Right lobe of liver (tissue), 4 donors: ENCODE measurements at regions not wholly inside any gene's neighbourhood (a gene's known extent, or its start where the extent isn't known, plus 50 kb on each side); places are given as distances from the start of the nearest gene placed in this dataset.

Source experiments
- POLR2A ChIP-seq: fragments of 450-650 bp; IDR thresholded peaks from one replicate; pipeline ENCODE4 v1.6.1; 2017; ENCODE audit warnings: antibody characterized with exemption, mild to moderate bottlenecking
- TF ChIP-seq, protein P1 (sequence below), 4 donors: fragments of 200-600 bp in 3 of 4; fragments of 450-650 bp in 1 of 4; IDR thresholded peaks; one replicate each; pipeline versions ENCODE4 v1.5.1 to v1.8.0; 2016 to 2022; ENCODE audit warnings: antibody characterized with exemption in 4 of 4, mild to moderate bottlenecking in 2 of 4
- donor health status: DM: no; HTN: no; CAD: no.
- donor health status: DM: no; HTN: no; CAD: no.
- donor health status: DM: no; HTN: yes; CAD: no.

DNA sequence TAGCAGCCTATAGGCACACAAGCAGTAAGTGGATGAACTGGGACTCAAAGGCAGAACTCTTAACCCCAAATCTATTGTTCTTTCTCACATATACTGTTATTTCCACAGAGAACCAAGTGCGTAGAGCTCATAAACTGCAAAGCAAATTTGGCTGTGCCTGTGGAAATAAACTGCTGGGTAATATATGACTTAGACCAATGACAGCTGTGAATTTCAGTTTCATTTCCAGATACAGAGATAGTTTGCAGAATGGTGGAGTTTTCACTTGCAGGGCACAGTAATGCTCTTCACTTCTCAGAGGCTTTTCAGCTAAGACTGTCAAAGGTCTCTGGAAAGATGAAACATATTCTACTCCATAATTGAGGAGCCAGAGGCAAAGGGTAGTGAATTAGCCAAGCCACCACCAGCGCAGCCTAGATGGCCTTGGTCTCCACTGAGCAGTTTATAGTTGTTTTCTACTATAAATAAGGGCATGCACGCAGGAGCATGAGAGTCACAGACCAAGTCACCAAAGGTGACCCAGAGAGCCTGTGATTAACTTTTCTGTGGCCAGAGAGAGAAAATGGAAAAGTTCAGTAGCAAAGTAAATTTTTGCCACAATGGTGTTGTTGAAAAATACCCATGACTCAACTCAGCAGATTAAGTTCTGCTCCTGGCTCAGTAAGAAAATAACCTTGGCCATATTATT, 180.7 kb upstream of the GRM7 start:
- TF ChIP-seq, protein P1, sequence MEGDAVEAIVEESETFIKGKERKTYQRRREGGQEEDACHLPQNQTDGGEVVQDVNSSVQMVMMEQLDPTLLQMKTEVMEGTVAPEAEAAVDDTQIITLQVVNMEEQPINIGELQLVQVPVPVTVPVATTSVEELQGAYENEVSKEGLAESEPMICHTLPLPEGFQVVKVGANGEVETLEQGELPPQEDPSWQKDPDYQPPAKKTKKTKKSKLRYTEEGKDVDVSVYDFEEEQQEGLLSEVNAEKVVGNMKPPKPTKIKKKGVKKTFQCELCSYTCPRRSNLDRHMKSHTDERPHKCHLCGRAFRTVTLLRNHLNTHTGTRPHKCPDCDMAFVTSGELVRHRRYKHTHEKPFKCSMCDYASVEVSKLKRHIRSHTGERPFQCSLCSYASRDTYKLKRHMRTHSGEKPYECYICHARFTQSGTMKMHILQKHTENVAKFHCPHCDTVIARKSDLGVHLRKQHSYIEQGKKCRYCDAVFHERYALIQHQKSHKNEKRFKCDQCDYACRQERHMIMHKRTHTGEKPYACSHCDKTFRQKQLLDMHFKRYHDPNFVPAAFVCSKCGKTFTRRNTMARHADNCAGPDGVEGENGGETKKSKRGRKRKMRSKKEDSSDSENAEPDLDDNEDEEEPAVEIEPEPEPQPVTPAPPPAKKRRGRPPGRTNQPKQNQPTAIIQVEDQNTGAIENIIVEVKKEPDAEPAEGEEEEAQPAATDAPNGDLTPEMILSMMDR (IDR thresholded peaks at IDR 0.05) = no peak
- no peak for TF ChIP-seq POLR2A
